Coronary artery (tissue), 2 donors: ENCODE measurements at regions not wholly inside any gene's neighbourhood (a gene's known extent, or its start where the extent isn't known, plus 50 kb on each side); places are given as distances from the start of the nearest gene placed in this dataset.

Source experiments
- DNase-seq: peaks from one replicate; pipeline ENCODE4 v3.0.0-alpha.2; 2017; ENCODE audit warnings: low spot score
- H3K27ac ChIP-seq, 2 donors: fragments of 200-600 bp; sonication (generic); one replicate each; pipeline ENCODE4 v1.5.1; 2016 to 2019
- H3K4me3 ChIP-seq: fragments of 200-600 bp; sonication (generic); 2 replicates; pipeline ENCODE4 v1.5.1; 2016; ENCODE audit warnings: mild to moderate bottlenecking, moderate library complexity
- TF ChIP-seq, protein P1 (sequence below): fragments of 200-600 bp; sonication (generic); IDR thresholded peaks from one replicate; pipeline ENCODE4 v1.5.1; 2019; ENCODE audit warnings: antibody characterized with exemption

DNA sequence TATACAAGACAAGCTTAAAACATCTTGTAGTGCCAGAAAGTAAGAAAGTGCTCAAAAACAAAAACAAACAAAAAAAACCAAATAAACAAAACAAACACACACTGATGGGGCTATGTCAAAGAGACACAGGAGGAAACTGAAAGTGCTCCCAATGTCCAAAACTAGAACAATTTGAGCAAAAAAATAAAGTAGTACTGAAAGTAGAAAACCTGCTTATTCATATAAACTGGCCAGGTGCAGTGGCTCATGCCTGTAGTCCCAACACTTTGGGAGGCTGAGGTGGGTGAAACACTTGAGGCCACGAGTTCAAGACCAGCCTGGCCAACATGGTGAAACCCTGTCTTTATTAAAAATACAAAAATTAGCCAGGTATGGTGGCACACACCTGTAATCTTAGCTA is 129.9 kb downstream of the GLUL start:
- no peak overlapping the region for H3K4me3 ChIP-seq
- TF ChIP-seq, protein P1, sequence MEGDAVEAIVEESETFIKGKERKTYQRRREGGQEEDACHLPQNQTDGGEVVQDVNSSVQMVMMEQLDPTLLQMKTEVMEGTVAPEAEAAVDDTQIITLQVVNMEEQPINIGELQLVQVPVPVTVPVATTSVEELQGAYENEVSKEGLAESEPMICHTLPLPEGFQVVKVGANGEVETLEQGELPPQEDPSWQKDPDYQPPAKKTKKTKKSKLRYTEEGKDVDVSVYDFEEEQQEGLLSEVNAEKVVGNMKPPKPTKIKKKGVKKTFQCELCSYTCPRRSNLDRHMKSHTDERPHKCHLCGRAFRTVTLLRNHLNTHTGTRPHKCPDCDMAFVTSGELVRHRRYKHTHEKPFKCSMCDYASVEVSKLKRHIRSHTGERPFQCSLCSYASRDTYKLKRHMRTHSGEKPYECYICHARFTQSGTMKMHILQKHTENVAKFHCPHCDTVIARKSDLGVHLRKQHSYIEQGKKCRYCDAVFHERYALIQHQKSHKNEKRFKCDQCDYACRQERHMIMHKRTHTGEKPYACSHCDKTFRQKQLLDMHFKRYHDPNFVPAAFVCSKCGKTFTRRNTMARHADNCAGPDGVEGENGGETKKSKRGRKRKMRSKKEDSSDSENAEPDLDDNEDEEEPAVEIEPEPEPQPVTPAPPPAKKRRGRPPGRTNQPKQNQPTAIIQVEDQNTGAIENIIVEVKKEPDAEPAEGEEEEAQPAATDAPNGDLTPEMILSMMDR, result no peak
- no peak for DNase-seq
- H3K27ac ChIP-seq, result no peak overlapping the region

DNA sequence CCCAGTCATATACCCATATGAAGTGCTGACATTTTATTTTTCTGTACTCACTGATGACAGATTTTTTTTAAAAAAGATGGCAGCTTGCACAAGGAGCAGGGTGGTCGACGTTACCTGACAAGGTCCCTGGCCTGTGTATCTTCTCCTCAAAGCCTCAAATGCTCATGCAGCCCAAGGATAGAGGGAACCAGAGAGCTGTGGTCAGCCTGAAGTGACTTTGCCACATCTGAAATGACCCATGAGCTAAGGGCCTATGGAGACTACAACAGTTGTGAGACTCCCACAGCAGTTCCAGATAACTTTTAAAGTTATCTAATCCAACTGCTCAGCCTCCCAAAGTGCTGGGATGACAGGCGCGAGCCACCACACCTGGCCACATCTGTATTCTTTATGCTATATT is 131.1 kb downstream of the GLUL start:
- DNase-seq, result no peak
- TF ChIP-seq, protein P1, result no peak
- Histone ChIP-seq H3K4me3 (no peak overlapping the region), H3K27ac (no peak overlapping the region)

DNA sequence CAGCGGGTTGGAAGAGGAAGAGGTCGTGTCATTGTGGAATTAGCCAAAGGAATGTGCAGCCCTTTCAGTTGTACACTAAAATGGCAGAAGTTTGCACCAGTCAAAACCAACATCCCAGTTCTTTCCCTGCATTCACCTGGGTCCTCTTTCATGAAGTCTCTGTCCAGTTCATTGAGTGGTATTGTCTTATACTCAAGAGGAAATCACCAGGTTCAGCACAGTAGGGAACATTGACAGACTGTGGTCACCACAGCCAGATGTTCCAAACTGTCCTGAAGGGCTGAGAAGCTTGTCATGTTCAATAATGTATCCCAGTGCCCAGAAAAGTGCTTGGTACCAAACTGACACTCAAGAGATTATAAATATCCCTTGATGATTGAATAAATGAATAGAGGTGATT is 131.6 kb downstream of the GLUL start:
- TF ChIP-seq, protein P1, result no peak
- DNase-seq, result no peak
- H3K27ac ChIP-seq, result peak overlapping the region in 1 of 2 donors; percentile 17

DNA sequence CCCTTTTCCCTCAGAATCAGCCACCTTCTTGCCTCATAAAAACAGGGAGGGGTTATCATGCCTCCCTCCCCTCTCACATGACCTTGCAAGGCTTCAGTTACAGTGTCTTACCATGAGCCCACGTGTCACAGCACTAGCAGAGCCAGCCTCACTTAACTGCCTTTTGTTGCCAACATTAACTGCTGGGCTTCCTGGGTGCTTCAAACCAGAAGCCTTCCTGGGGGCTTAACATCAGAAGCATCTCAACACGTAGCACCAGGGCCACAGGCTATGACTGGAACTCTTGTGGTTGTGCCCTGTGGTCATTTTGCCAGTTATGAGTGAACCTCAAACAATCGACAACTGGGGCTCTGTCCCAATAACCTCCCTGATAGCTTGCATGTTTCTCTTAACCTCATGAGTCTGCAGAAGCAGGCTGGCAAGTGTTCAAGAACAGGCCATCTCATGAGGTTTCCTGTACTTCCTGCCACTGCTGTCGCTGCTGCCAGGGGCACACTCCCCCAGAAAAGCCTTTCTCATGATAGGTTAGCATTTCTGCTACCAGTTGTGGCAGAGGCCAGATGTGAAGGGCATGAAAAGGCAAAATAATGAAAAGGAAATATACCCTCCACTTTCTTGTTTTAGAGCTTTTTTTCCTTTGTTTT is 132.2 kb downstream of the GLUL start:
- Histone ChIP-seq H3K27ac (peak overlapping the region; percentile 17 to 28), H3K4me3 (no peak overlapping the region)
- TF ChIP-seq, protein P1, result no peak
- no peak for DNase-seq

More for the DNA sequence above, 131.6 kb downstream of the GLUL start:
- H3K4me3 ChIP-seq, result no peak overlapping the region

DNA sequence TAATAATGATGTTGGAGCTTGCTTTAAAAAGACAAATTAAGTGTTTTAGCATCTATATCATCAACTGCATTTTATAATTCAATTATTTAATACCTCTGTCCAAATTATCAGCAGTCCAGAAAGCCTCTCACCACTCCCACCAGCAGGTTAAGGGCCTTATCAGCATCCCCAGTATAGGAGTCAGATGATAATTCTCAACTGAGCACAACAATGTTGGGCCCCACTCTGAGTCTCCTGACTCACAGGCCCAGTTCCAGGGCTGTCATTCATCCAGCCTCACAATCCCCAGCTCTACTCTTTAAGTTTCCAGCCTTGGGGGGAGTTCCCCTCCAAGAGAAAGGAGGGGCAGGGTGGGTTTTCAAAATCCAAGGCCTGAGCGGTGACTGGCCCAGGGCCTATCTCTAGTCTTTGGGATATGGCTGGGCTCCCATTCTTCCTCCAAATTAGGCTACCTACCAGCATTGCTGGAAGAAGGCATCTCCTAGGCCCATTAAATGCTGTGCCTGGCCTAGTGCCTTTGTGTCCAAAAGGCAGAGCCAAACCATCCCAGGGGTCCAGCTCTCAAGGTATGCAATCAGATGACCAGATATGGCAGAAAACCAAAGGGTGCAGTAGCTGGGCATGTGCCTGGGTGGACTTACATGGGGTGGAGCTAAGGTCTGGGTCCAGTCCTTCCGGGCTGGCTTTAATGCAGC is 134.1 kb downstream of the GLUL start:
- Histone ChIP-seq H3K27ac (no peak overlapping the region), H3K4me3 (no peak overlapping the region)
- TF ChIP-seq, protein P1, result no peak
- DNase-seq, result no peak

DNA sequence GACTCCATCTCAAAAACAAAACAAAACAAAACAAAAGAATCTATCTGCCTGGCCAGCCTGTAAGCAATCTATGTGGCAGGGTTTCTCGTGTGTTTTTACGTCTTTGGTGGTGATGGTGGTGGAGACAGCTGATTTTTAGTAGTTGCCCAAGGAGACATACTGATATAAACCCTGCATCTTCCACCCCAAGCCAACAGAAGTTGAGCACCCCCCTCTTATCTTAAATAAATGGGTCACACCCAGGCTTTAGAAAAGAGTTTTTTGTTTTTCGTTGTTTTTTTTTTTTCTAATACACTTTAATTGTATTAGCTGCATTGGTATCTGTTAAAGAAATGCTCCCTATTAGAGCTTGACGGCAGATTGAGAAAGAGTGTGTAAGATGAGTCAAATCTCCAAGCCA is 134.7 kb downstream of the GLUL start:
- Histone ChIP-seq H3K4me3 (no peak overlapping the region), H3K27ac (no peak overlapping the region)
- no peak for DNase-seq
- TF ChIP-seq, protein P1, result no peak

DNA sequence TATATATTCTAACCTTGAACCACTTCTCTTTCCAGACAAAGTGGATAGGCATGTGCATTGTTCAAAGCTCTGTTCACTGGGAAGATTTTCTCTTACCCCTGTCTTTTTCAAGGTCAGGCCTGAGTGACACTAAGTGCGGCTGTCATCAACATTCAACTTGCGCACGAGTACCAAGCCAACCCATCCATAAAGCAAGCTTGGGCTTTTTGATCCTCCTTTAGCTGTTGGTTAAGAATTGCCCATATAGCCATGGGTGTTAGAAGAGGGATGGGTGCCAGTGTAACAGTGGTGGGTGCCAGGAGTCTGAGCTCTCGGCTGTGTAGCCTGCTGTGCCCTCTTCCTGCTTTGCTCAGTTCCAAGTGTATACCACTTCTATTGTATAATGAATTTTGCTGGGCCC is 136.1 kb downstream of the GLUL start:
- TF ChIP-seq, protein P1, result no peak
- Histone ChIP-seq H3K4me3 (no peak overlapping the region), H3K27ac (no peak overlapping the region)
- DNase-seq, result no peak
